ENCODE measurements at regions not wholly inside any gene's neighbourhood (a gene's known extent, or its start where the extent isn't known, plus 50 kb on each side); places are given as distances from the start of the nearest gene placed in this dataset.

GRCh38 chr12:13386323-13387039 is 190.0 kb downstream of the EMP1 start:
- Mint-ChIP-seq H3K4me1 (no peaks in the 10 kb centered on the region), H3K36me3 (ENCODE audit: low read depth) (no peaks in the 10 kb centered on the region), H3K27me3 (peaks cover 9% of the 10 kb centered on the region), H3K9me3 (no peaks in the 10 kb centered on the region), H3K4me3 (no peak overlapping the region), H3K27ac (no peak overlapping the region)
- CTCF ChIA-PET: no interaction called here
- POLR2A ChIA-PET: no interaction called here
- no peak for DNase-seq

GRCh38 chr12:13383379-13383778 is 186.9 kb downstream of the EMP1 start:
- Mint-ChIP-seq H3K4me3 (no peak overlapping the region), H3K4me1 (no peaks in the 10 kb centered on the region), H3K36me3 (ENCODE audit: low read depth) (no peaks in the 10 kb centered on the region), H3K9me3 (no peaks in the 10 kb centered on the region), H3K27ac (no peak overlapping the region), H3K27me3 (peaks cover 14% of the 10 kb centered on the region)
- ChIA-PET POLR2A (no interaction called here), CTCF (no interaction called here)
- DNase-seq: no peak

DNA sequence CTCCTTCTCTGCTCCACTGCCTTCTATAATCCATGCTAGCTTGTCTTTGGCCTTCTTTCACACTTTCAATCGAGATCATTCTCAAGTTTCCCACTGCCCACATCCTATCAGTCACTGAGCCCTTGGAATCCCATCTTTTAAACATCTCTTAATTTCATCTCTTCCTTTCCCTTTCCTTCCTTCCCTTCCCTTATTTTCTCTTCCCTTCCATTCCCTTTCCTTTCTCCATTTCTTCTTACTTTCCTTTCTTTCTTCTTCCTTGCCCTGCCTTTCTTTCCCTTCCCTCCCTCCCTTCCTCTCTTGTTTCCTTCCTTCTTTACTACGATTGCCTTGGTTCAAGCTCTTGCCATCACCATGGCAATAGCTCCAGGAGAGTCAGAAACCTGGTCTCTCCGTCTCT is 183.8 kb downstream of the EMP1 start:
- no peaks in the 10 kb centered on the region for H3K36me3 Mint-ChIP-seq (ENCODE audit: low read depth)
- ChIA-PET CTCF (interaction anchor here (1.0 kb wide), 1 partner anchor 18 kb away, joined by 3 read pairs; no protein-coding TSS in a partner anchor), POLR2A (no interaction called here)
- H3K27me3 Mint-ChIP-seq: peaks cover 14% of the 10 kb centered on the region
- H3K9me3 Mint-ChIP-seq: no peaks in the 10 kb centered on the region
- no peak overlapping the region for H3K27ac Mint-ChIP-seq
- H3K4me1 Mint-ChIP-seq: no peaks in the 10 kb centered on the region
- DNase-seq: no peak
- H3K4me3 Mint-ChIP-seq: no peak overlapping the region

- H3K9me3 Mint-ChIP-seq: no peaks in the 10 kb centered on the region
- H3K4me3 Mint-ChIP-seq: no peak overlapping the region
- no peak for DNase-seq
- no peaks in the 10 kb centered on the region for H3K36me3 Mint-ChIP-seq (ENCODE audit: low read depth)
- no peak overlapping the region for H3K27ac Mint-ChIP-seq
- CTCF ChIA-PET: interaction anchor here (1.0 kb wide), 1 partner anchor 17 kb away, joined by 3 read pairs; no protein-coding TSS in a partner anchor
- no peaks in the 10 kb centered on the region for H3K4me1 Mint-ChIP-seq
- H3K27me3 Mint-ChIP-seq: peaks cover 14% of the 10 kb centered on the region
- POLR2A ChIA-PET: no interaction called here
Measured at GRCh38 chr12:13379531-13380188, 183.1 kb downstream of the EMP1 start.

- Mint-ChIP-seq H3K4me3 (no peak overlapping the region), H3K9me3 (no peaks in the 10 kb centered on the region), H3K27me3 (peaks cover 11% of the 10 kb centered on the region), H3K27ac (no peak overlapping the region), H3K36me3 (ENCODE audit: low read depth) (no peaks in the 10 kb centered on the region), H3K4me1 (no peaks in the 10 kb centered on the region)
- DNase-seq: no peak
- CTCF ChIA-PET: interaction anchor here (1.4 kb wide), 1 partner anchor 99 kb away, joined by 3 read pairs; no protein-coding TSS in a partner anchor
- POLR2A ChIA-PET: no interaction called here
Measured at GRCh38 chr12:13377698-13378097, 181.2 kb downstream of the EMP1 start.

- Mint-ChIP-seq H3K36me3 (ENCODE audit: low read depth) (no peaks in the 10 kb centered on the region), H3K27ac (no peak overlapping the region), H3K4me1 (no peaks in the 10 kb centered on the region), H3K4me3 (no peak overlapping the region), H3K9me3 (no peaks in the 10 kb centered on the region), H3K27me3 (peaks cover 10% of the 10 kb centered on the region)
- CTCF ChIA-PET: interaction anchor here (1.4 kb wide), 1 partner anchor 98 kb away, joined by 3 read pairs; no protein-coding TSS in a partner anchor
- POLR2A ChIA-PET: no interaction called here
- DNase-seq: no peak
Measured at GRCh38 chr12:13376610-13377373, 180.3 kb downstream of the EMP1 start.

- CTCF ChIA-PET: no interaction called here
Measured at GRCh38 chr12:13375583-13376345, 179.2 kb downstream of the EMP1 start.

DNA sequence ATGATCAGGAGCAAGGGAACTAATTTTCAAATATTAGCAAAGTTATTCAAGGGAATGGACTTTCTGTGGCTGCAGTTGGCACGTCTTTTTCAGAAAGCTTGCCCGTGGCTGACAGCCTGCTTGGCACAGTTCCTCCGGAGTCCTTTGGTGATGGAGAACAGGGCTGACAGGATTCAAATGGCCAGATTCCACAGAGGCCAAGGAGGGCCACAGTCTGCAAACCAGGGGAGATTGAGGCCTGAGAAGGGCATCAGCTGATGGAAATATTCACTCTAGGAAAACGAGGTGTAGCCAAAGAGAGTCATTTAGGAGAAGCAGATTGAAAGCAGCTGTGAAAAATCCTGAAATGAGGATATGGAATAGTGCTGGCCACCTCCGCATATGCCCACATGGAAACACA is 178.3 kb downstream of the EMP1 start:
- CTCF ChIA-PET: no interaction called here
- H3K4me1 Mint-ChIP-seq: no peaks in the 10 kb centered on the region
- DNase-seq: no peak

More at GRCh38 chr12:13375583-13376345, 179.2 kb downstream of the EMP1 start:
- no peaks in the 10 kb centered on the region for H3K9me3 Mint-ChIP-seq
- H3K27me3 Mint-ChIP-seq: peaks cover 10% of the 10 kb centered on the region
- no peak for DNase-seq
- POLR2A ChIA-PET: no interaction called here
- no peak overlapping the region for H3K27ac Mint-ChIP-seq
- no peaks in the 10 kb centered on the region for H3K36me3 Mint-ChIP-seq (ENCODE audit: low read depth)
- H3K4me1 Mint-ChIP-seq: no peaks in the 10 kb centered on the region
- no peak overlapping the region for H3K4me3 Mint-ChIP-seq

DNA sequence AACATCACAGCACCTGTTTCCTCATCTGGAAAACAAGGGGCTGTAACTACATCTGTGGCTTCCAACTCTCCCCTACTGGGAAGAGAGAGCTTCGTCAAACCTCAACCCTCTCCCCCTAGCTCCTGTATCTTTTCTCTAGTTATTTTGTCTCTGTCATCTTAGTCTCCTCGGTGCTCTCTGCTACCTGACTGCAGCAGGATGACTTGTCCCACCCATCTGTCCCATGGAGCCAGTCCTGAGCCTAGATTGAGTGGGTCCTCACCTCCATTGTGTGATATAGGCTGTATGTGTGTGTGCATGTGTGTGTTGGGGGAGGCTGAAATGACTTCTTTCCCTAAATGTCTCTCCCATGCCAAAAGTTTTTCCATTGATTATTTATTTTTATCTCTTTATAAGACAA is 177.3 kb downstream of the EMP1 start:
- CTCF ChIA-PET: interaction anchor here (0.6 to 3.2 kb wide), 2 partner anchors 12 to 26 kb away, joined by 6 to 7 read pairs; no protein-coding TSS in a partner anchor
- Mint-ChIP-seq H3K27ac (no peak overlapping the region), H3K4me1 (no peaks in the 10 kb centered on the region), H3K9me3 (no peaks in the 10 kb centered on the region), H3K27me3 (peaks cover 10% of the 10 kb centered on the region), H3K36me3 (ENCODE audit: low read depth) (no peaks in the 10 kb centered on the region), H3K4me3 (no peak overlapping the region)
- POLR2A ChIA-PET: no interaction called here
- no peak for DNase-seq

More for the DNA sequence above, 178.3 kb downstream of the EMP1 start:
- H3K9me3 Mint-ChIP-seq: no peaks in the 10 kb centered on the region
- H3K4me3 Mint-ChIP-seq: no peak overlapping the region
- POLR2A ChIA-PET: no interaction called here
- H3K36me3 Mint-ChIP-seq (ENCODE audit: low read depth): no peaks in the 10 kb centered on the region
- no peak overlapping the region for H3K27ac Mint-ChIP-seq
- H3K27me3 Mint-ChIP-seq: peaks cover 10% of the 10 kb centered on the region

DNA sequence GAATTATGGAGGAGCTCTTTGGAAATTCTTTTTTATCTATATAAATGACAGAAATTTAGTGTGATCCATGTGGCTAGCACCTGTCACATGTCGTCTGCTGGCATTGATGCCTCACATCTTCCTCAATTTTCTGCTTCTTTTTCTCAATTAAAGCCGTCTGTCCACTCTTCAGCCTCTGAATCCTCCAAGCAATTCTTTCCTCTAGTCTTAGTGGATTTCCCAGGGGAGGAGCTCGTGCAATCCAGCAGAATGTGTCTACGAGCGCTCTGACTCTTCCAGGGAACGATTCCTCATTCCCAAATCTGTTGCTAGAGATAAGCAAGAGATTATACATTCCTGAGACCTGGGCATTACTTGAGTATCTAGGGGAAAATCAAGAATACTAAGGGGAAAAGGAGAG is 176.6 kb downstream of the EMP1 start:
- H3K27me3 Mint-ChIP-seq: peaks cover 10% of the 10 kb centered on the region
- H3K27ac Mint-ChIP-seq: no peak overlapping the region
- no peaks in the 10 kb centered on the region for H3K9me3 Mint-ChIP-seq
- ChIA-PET CTCF (interaction anchor here (0.6 to 3.2 kb wide), 2 partner anchors 11 to 27 kb away, joined by 6 to 7 read pairs; no protein-coding TSS in a partner anchor), POLR2A (no interaction called here)
- no peaks in the 10 kb centered on the region for H3K36me3 Mint-ChIP-seq (ENCODE audit: low read depth)
- H3K4me1 Mint-ChIP-seq: no peaks in the 10 kb centered on the region
- H3K4me3 Mint-ChIP-seq: no peak overlapping the region
- no peak for DNase-seq

DNA sequence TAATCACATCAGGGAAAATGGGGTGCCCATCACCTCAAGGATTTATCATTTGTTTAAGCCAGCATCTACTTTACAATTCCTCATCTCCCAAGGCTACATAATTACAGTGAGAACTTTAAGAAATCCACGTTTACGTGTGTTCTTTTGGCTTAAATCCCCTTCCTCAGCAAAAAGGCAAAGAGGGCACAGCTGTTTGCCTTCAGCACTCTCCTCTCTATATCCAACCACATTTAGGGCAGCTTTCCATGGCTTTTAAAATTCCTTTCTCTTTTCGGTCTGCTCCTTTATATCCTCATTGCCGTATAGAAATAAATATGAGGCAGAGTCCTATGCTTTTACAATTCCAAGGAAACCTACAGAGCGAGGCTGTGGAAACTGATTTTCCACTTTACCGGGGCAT is 175.9 kb downstream of the EMP1 start:
- POLR2A ChIA-PET: no interaction called here
- CTCF ChIA-PET: interaction anchor here (3.2 kb wide), 1 partner anchor 10 kb away, joined by 7 read pairs; no protein-coding TSS in a partner anchor
- Mint-ChIP-seq H3K4me1 (no peaks in the 10 kb centered on the region), H3K9me3 (no peaks in the 10 kb centered on the region), H3K27me3 (peaks cover 10% of the 10 kb centered on the region), H3K4me3 (no peak overlapping the region), H3K36me3 (ENCODE audit: low read depth) (no peaks in the 10 kb centered on the region), H3K27ac (no peak overlapping the region)
- DNase-seq: no peak

DNA sequence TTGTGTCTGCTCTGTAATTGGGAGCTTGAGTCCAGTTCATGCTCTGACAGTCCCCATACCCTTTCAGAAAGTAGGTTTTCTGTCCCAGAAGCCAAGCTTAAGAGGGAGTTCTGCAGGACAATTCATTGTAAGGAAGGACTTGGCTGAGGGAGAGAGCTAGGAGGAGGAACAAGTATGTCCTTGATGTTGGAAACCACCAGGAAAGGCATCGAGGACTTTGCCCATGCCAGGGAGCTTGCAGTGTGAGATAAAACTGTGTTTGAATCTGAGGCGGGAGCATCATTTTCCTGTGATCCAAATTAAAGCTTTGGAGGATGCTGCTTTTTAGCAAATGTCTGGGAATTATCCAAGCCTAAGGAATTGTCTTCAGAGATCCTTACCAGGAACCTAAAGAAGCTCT is 175.3 kb downstream of the EMP1 start:
- Mint-ChIP-seq H3K4me3 (no peak overlapping the region), H3K27ac (no peak overlapping the region), H3K4me1 (no peaks in the 10 kb centered on the region), H3K36me3 (ENCODE audit: low read depth) (no peaks in the 10 kb centered on the region), H3K9me3 (no peaks in the 10 kb centered on the region), H3K27me3 (peaks cover 10% of the 10 kb centered on the region)
- no peak for DNase-seq
- ChIA-PET CTCF (interaction anchor here (3.2 kb wide), 1 partner anchor 10 kb away, joined by 7 read pairs; no protein-coding TSS in a partner anchor), POLR2A (no interaction called here)
